GM21576 (cell line): ENCODE measurements at regions not wholly inside any gene's neighbourhood (a gene's known extent, or its start where the extent isn't known, plus 50 kb on each side); places are given as distances from the start of the nearest gene placed in this dataset.

Experiments
- ATAC-seq: cut with Tn5 transposase; IDR thresholded peaks from one replicate; pipeline ENCODE4 v1.9.1; 2021; ENCODE audit warnings: mild to moderate bottlenecking, moderate library complexity; ENCODE audit not compliant: unreplicated experiment

GRCh38 chr14:50036637-50037036 is 79.7 kb downstream of the VCPKMT start:
- no peak for ATAC-seq

GRCh38 chr14:50037240-50037639 is 79.1 kb downstream of the VCPKMT start:
- no peak for ATAC-seq

- ATAC-seq, result no peak
These were observed 78.5 kb downstream of the VCPKMT start for GRCh38 chr14:50037852-50038251.

GRCh38 chr14:50038398-50039119 is 77.8 kb downstream of the VCPKMT start:
- peak; percentile 78 for ATAC-seq

GRCh38 chr14:50039120-50039517 is 77.3 kb downstream of the VCPKMT start:
- ATAC-seq, result no peak

- ATAC-seq, result no peak
These were observed 76.5 kb downstream of the VCPKMT start for GRCh38 chr14:50039734-50040400.

GRCh38 chr14:50040401-50040775 is 76.0 kb downstream of the VCPKMT start:
- no peak for ATAC-seq

GRCh38 chr14:50040895-50041465 is 75.4 kb downstream of the VCPKMT start:
- ATAC-seq, result no peak

- no peak for ATAC-seq
These were observed 74.4 kb downstream of the VCPKMT start for GRCh38 chr14:50041980-50042379.

GRCh38 chr14:50044042-50044651 is 72.2 kb downstream of the VCPKMT start:
- ATAC-seq, result no peak

- peak; percentile 60 for ATAC-seq
These were observed 71.2 kb downstream of the VCPKMT start for GRCh38 chr14:50045039-50045711.

GRCh38 chr14:50045837-50046236 is 70.5 kb downstream of the VCPKMT start:
- no peak for ATAC-seq

- peak; percentile 71 for ATAC-seq
These were observed 69.1 kb downstream of the VCPKMT start for GRCh38 chr14:50047274-50047676.

GRCh38 chr14:50049093-50049492 is 67.3 kb downstream of the VCPKMT start:
- ATAC-seq, result no peak

- no peak for ATAC-seq
These were observed 66.4 kb downstream of the VCPKMT start for GRCh38 chr14:50049703-50050570.

- no peak for ATAC-seq
These were observed 65.3 kb downstream of the VCPKMT start for GRCh38 chr14:50051106-50051505.

GRCh38 chr14:50051706-50052105 is 64.7 kb downstream of the VCPKMT start:
- ATAC-seq, result no peak

- ATAC-seq, result no peak
These were observed 63.9 kb downstream of the VCPKMT start for GRCh38 chr14:50052517-50052916.

- ATAC-seq, result no peak
These were observed 62.4 kb downstream of the VCPKMT start for GRCh38 chr14:50053935-50054334.

- no peak for ATAC-seq
These were observed 60.7 kb downstream of the VCPKMT start for GRCh38 chr14:50055461-50056228.
